H1 (cell line): ENCODE measurements at regions not wholly inside any gene's neighbourhood (a gene's known extent, or its start where the extent isn't known, plus 50 kb on each side); places are given as distances from the start of the nearest gene placed in this dataset.

Experiments
- HDAC2 ChIP-seq, 2 experiments: fragments of 300-600 bp in 1 of 2; sonication (generic) in 1 of 2; IDR thresholded peaks; 2 replicates each; pipeline ENCODE4 v1.6.1; 2011 to 2012; ENCODE audit warnings: low read depth in 2 of 2, low read length in 2 of 2, mild to moderate bottlenecking in 2 of 2, moderate library complexity in 2 of 2, borderline replicate concordance in 1 of 2, inconsistent platforms in 1 of 2
- SUZ12 ChIP-seq: fragments of 200-600 bp; sonication (generic); IDR thresholded peaks from 2 replicates; pipeline ENCODE4 v1.6.1; 2012; ENCODE audit warnings: mild to moderate bottlenecking, inconsistent platforms, low read length, moderate library complexity, mixed read lengths
- TF ChIP-seq, protein P1 (sequence below): IDR thresholded peaks from 2 replicates; pipeline ENCODE4 v1.6.1; 2011; ENCODE audit warnings: low read length, improper control_type of control experiment

GRCh38 chr13:71967990-71968389, 101.0 kb upstream of the DACH1 start (continued):
- 0 out of 4 replicates have a peak, but pooled peaks of 1 of the 2 experiments have one; percentile 72 for TF ChIP-seq HDAC2 (IDR thresholded peaks at IDR 0.05; ENCODE audit: borderline replicate concordance in 1 of 2, low read depth in 2 of 2, low read length in 2 of 2)
- TF ChIP-seq, protein P1, sequence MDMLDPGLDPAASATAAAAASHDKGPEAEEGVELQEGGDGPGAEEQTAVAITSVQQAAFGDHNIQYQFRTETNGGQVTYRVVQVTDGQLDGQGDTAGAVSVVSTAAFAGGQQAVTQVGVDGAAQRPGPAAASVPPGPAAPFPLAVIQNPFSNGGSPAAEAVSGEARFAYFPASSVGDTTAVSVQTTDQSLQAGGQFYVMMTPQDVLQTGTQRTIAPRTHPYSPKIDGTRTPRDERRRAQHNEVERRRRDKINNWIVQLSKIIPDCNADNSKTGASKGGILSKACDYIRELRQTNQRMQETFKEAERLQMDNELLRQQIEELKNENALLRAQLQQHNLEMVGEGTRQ, result no peak
- no peak for TF ChIP-seq SUZ12
